Neural cell (in vitro differentiated cells): ENCODE measurements at regions not wholly inside any gene's neighbourhood (a gene's known extent, or its start where the extent isn't known, plus 50 kb on each side); places are given as distances from the start of the nearest gene placed in this dataset.

Experiments
- H2AFZ ChIP-seq: fragments of 200-600, 300-800 bp; sonication (generic), shearing (Covaris generic); 2 replicates; pipeline ENCODE4 v1.6.0; 2014; ENCODE audit warnings: low read depth, mild to moderate bottlenecking, antibody characterized with exemption, low read length, moderate library complexity
- H3F3A ChIP-seq: fragments of 200-600 bp; shearing (Covaris generic); 2 replicates; pipeline ENCODE4 v1.6.1; 2016; ENCODE audit warnings: mild to moderate bottlenecking, moderate library complexity, mixed read lengths, antibody characterized with exemption, low read length; ENCODE audit not compliant: insufficient read depth, poor library complexity, severe bottlenecking
- H3K27ac ChIP-seq: fragments of 200-600, 300-800 bp; sonication (generic), shearing (Covaris generic); 2 replicates; pipeline ENCODE4 v1.5.1; 2014; ENCODE audit warnings: mild to moderate bottlenecking, low read length, moderate library complexity
- H3K27me3 ChIP-seq: fragments of 300-800, 200-600 bp; sonication (generic), shearing (Covaris generic); 2 replicates; pipeline ENCODE4 v1.6.0; 2014; ENCODE audit warnings: mild to moderate bottlenecking, low read depth, low read length, moderate library complexity; ENCODE audit not compliant: insufficient read depth
- H3K36me3 ChIP-seq: fragments of 300-800, 200-600 bp; sonication (generic), shearing (Covaris generic); 2 replicates; pipeline ENCODE4 v1.5.1; 2014; ENCODE audit warnings: mild to moderate bottlenecking, antibody characterized with exemption, low read length, moderate library complexity; ENCODE audit not compliant: insufficient read depth
- H3K4me2 ChIP-seq: fragments of 300-800, 200-600 bp; sonication (generic), shearing (Covaris generic); 2 replicates; pipeline ENCODE4 v1.6.0; 2014; ENCODE audit warnings: mild to moderate bottlenecking, low read length
- H3K4me3 ChIP-seq: fragments of 300-800, 200-600 bp; sonication (generic), shearing (Covaris generic); 2 replicates; pipeline ENCODE4 v1.5.1; 2014; ENCODE audit warnings: mild to moderate bottlenecking, low read length, moderate library complexity
- H3K79me2 ChIP-seq: fragments of 200-600 bp; shearing (Covaris generic); replicated peaks from 2 replicates; pipeline ENCODE4 v1.6.0; 2014; ENCODE audit warnings: mild to moderate bottlenecking, low read length, moderate library complexity; ENCODE audit not compliant: insufficient read depth
- H3K9ac ChIP-seq: fragments of 300-800, 200-600 bp; sonication (generic), shearing (Covaris generic); 2 replicates; pipeline ENCODE4 v1.6.1; 2016; ENCODE audit warnings: mild to moderate bottlenecking, low read length, mixed read lengths
- H3K9me2 ChIP-seq: fragments of 200-600 bp; shearing (Covaris generic); 2 replicates; pipeline ENCODE4 v1.6.1; 2016; ENCODE audit warnings: mild to moderate bottlenecking, low read length, mixed read lengths; ENCODE audit not compliant: insufficient read depth
- H3K9me3 ChIP-seq: fragments of 200-600, 300-800 bp; sonication (generic), shearing (Covaris generic); 2 replicates; pipeline ENCODE4 v1.6.1; 2016; ENCODE audit warnings: mild to moderate bottlenecking, mixed run types, low read length, moderate library complexity, mixed read lengths
- H4K20me1 ChIP-seq: fragments of 200-600 bp; shearing (Covaris generic); 2 replicates; pipeline ENCODE4 v1.6.1; 2016; ENCODE audit warnings: mild to moderate bottlenecking, mixed run types; ENCODE audit not compliant: insufficient read depth
- CTCF ChIP-seq: fragments of 450-650 bp; IDR thresholded peaks from 2 replicates; pipeline ENCODE4 v1.5.1; 2014; ENCODE audit warnings: antibody characterized with exemption, mild to moderate bottlenecking, moderate library complexity; ENCODE audit not compliant: poor library complexity, severe bottlenecking
- EP300 ChIP-seq: fragments of 450-650 bp; conservative IDR thresholded peaks from 2 replicates; pipeline ENCODE4 v1.6.1; 2014; ENCODE audit warnings: antibody characterized with exemption, mild to moderate bottlenecking, moderate library complexity; ENCODE audit not compliant: poor library complexity, severe bottlenecking
- EZH2 ChIP-seq: fragments of 200-600, 300-800 bp; shearing (Covaris generic), sonication (generic); IDR thresholded peaks from 2 replicates; pipeline ENCODE4 v1.6.1; 2014; ENCODE audit warnings: antibody characterized with exemption, low read length, borderline replicate concordance, mild to moderate bottlenecking; ENCODE audit not compliant: insufficient read depth, poor library complexity, severe bottlenecking
- MXI1 ChIP-seq: fragments of 450-650 bp; conservative IDR thresholded peaks from 2 replicates; pipeline ENCODE4 v1.6.1; 2014; ENCODE audit warnings: antibody characterized with exemption, mild to moderate bottlenecking; ENCODE audit not compliant: poor library complexity, severe bottlenecking
- POLR2AphosphoS5 ChIP-seq: IDR thresholded peaks from 2 replicates; pipeline ENCODE4 v1.6.1; 2012
- RAD21 ChIP-seq: fragments of 450-650 bp; conservative IDR thresholded peaks from 2 replicates; pipeline ENCODE4 v1.6.1; 2014; ENCODE audit warnings: antibody characterized with exemption, mild to moderate bottlenecking, moderate library complexity
- REST ChIP-seq: IDR thresholded peaks from 2 replicates; pipeline ENCODE4 v1.6.1; 2012; ENCODE audit warnings: borderline replicate concordance
- SMC3 ChIP-seq: fragments of 450-650 bp; conservative IDR thresholded peaks from 2 replicates; pipeline ENCODE4 v1.6.1; 2014; ENCODE audit warnings: antibody characterized with exemption, mild to moderate bottlenecking, moderate library complexity; ENCODE audit not compliant: poor library complexity
- TAF1 ChIP-seq: IDR thresholded peaks from 2 replicates; pipeline ENCODE4 v1.6.1; 2012; ENCODE audit warnings: low read depth

- Histone ChIP-seq H3F3A (no peaks in the 10 kb centered on the region), H2AFZ (no peak overlapping the region), H3K9ac (no peak overlapping the region), H3K36me3 (no peaks in the 10 kb centered on the region), H3K27me3 (no peaks in the 10 kb centered on the region), H3K9me3 (no peaks in the 10 kb centered on the region), H3K4me3 (no peak overlapping the region), H3K79me2 (no peaks in the 10 kb centered on the region), H3K9me2 (no peaks in the 10 kb centered on the region), H3K4me2 (no peak overlapping the region), H4K20me1 (no peaks in the 10 kb centered on the region), H3K27ac (no peak overlapping the region)
- TF ChIP-seq POLR2AphosphoS5 (no peak), SMC3 (no peak), MXI1 (no peak)
Measured at GRCh38 chr3:40895109-40895508, 304.2 kb upstream of the CTNNB1 start.

- no peaks in the 10 kb centered on the region for H3K9me3 ChIP-seq
- no peak overlapping the region for H3K4me3 ChIP-seq
- no peak overlapping the region for H3K9ac ChIP-seq
- H3K4me2 ChIP-seq: no peak overlapping the region
- TF ChIP-seq EP300 (no peak), SMC3 (no peak), RAD21 (no peak), MXI1 (no peak), CTCF (no peak), REST (no peak), EZH2 (no peak), POLR2AphosphoS5 (no peak), TAF1 (no peak)
- no peak overlapping the region for H3K27ac ChIP-seq
- H3K9me2 ChIP-seq: no peaks in the 10 kb centered on the region
- no peak overlapping the region for H2AFZ ChIP-seq
- no peaks in the 10 kb centered on the region for H3K27me3 ChIP-seq
- no peaks in the 10 kb centered on the region for H3K79me2 ChIP-seq
- no peaks in the 10 kb centered on the region for H4K20me1 ChIP-seq
- H3K36me3 ChIP-seq: no peaks in the 10 kb centered on the region
- no peaks in the 10 kb centered on the region for H3F3A ChIP-seq
Measured at GRCh38 chr3:40899286-40899712, 300.0 kb upstream of the CTNNB1 start.

GRCh38 chr3:40901298-40901697, 298.0 kb upstream of the CTNNB1 start:
- Histone ChIP-seq H3K4me3 (no peak overlapping the region), H3F3A (no peaks in the 10 kb centered on the region), H3K4me2 (no peak overlapping the region), H3K36me3 (no peaks in the 10 kb centered on the region), H3K27ac (no peak overlapping the region), H3K9ac (no peak overlapping the region), H3K9me3 (no peaks in the 10 kb centered on the region), H3K79me2 (no peaks in the 10 kb centered on the region), H2AFZ (no peak overlapping the region), H3K27me3 (no peaks in the 10 kb centered on the region), H4K20me1 (no peaks in the 10 kb centered on the region), H3K9me2 (no peaks in the 10 kb centered on the region)
- TF ChIP-seq EP300 (no peak), REST (no peak), POLR2AphosphoS5 (no peak), CTCF (no peak), MXI1 (no peak), RAD21 (no peak)
